B cell (primary cell): ENCODE measurements at regions not wholly inside any gene's neighbourhood (a gene's known extent, or its start where the extent isn't known, plus 50 kb on each side); places are given as distances from the start of the nearest gene placed in this dataset.

Experiments used
- ATAC-seq: fragments of 200-7000 bp; cut with Tn5 transposase; one replicate; pipeline ENCODE4 v1.10.0; 2021; ENCODE audit warnings: low read depth, mild to moderate bottlenecking, moderate number of reproducible peaks, moderate library complexity
- CTCF ChIA-PET: fragments of 350-600 bp; sonication (Branson Sonifier 250); formaldehyde crosslinking; loops from one replicate; lab custom pipeline; 2021; ENCODE audit warnings: antibody characterized with exemption, inconsistent platforms; lab: Charles Lee
- POLR2A ChIA-PET: fragments of 350-600 bp; sonication (Branson Sonifier 250); formaldehyde crosslinking; loops from one replicate; lab custom pipeline; 2021; ENCODE audit warnings: antibody characterized with exemption; lab: Charles Lee
- DNase-seq: peaks from one replicate; pipeline ENCODE4 v3.0.0; 2013
- H2AFZ ChIP-seq: 2 replicates; pipeline ENCODE4 v1.6.1; 2012; ENCODE audit warnings: mild to moderate bottlenecking, low read depth, low read length; ENCODE audit not compliant: insufficient read depth, poor library complexity, severe bottlenecking
- H3K27ac ChIP-seq, 2 donors: 1 replicate in 1 of 2; 2 replicates in 1 of 2; pipeline ENCODE4 v1.5.1; 2012 to 2013; ENCODE audit warnings: low read length in 2 of 2, mild to moderate bottlenecking in 2 of 2, moderate library complexity in 1 of 2
- H3K27me3 ChIP-seq, 4 experiments: fragments of 200-600 bp in 1 of 4; sonication (generic) in 1 of 4; replicated peaks in 1 of 4; 1 replicate in 2 of 4; 2 replicates in 2 of 4; pipeline versions ENCODE4 v1.6.1 to v1.7.0; 2013 to 2016; ENCODE audit warnings: low read length in 3 of 4, mild to moderate bottlenecking in 2 of 4, mixed read lengths in 1 of 4, moderate library complexity in 1 of 4; ENCODE audit not compliant: insufficient read depth in 4 of 4, control insufficient read depth in 3 of 4; ENCODE audit errors: control extremely low read depth in 1 of 4
- H3K36me3 ChIP-seq, 2 experiments: replicated peaks in 1 of 2; 1 replicate in 1 of 2; 2 replicates in 1 of 2; pipeline versions ENCODE4 v1.6.1 to v1.7.1; 2013; ENCODE audit warnings: low read length in 1 of 2; ENCODE audit not compliant: insufficient read depth in 2 of 2, control insufficient read depth in 1 of 2; ENCODE audit errors: control extremely low read depth in 1 of 2, extremely low read depth in 1 of 2
- H3K4me1 ChIP-seq, 2 donors: fragments of 200-600 bp in 1 of 2; sonication (generic) in 1 of 2; 1 replicate in 1 of 2; 2 replicates in 1 of 2; pipeline versions ENCODE4 v1.5.1 to v1.6.1; 2013 to 2017; ENCODE audit warnings: low read length in 2 of 2; ENCODE audit not compliant: control insufficient read depth in 2 of 2, insufficient read depth in 2 of 2
- H3K4me2 ChIP-seq: replicated peaks from 2 replicates; pipeline ENCODE3; 2012; ENCODE audit warnings: mild to moderate bottlenecking, low read depth, low read length; ENCODE audit not compliant: poor library complexity, severe bottlenecking
- H3K4me3 ChIP-seq, 5 experiments: fragments of 200-600 bp in 1 of 5; sonication (generic) in 1 of 5; 1 replicate in 3 of 5; 2 replicates in 2 of 5; pipeline versions ENCODE4 v1.5.1 to v1.7.0; 2011 to 2016; ENCODE audit warnings: low read length in 4 of 5, mild to moderate bottlenecking in 4 of 5, low read depth in 2 of 5, control low read depth in 1 of 5, moderate library complexity in 1 of 5; ENCODE audit not compliant: insufficient read depth in 1 of 5; ENCODE audit errors: control extremely low read depth in 1 of 5, extremely low read depth in 1 of 5
- H3K79me2 ChIP-seq: fragments of 200-600 bp; sonication (generic); one replicate; pipeline ENCODE4 v1.6.0; 2016; ENCODE audit warnings: low read length; ENCODE audit not compliant: control insufficient read depth, insufficient read depth
- H3K9ac ChIP-seq: fragments of 200-600 bp; sonication (generic); 2 replicates; pipeline ENCODE4 v1.6.1; 2017; ENCODE audit warnings: mild to moderate bottlenecking, low read length, moderate library complexity
- H3K9me3 ChIP-seq, 3 donors: one replicate each; pipeline versions ENCODE4 v1.6.1 to v1.7.1; 2013; ENCODE audit warnings: low read length in 2 of 3; ENCODE audit not compliant: control insufficient read depth in 2 of 3, insufficient read depth in 1 of 3; ENCODE audit errors: control extremely low read depth in 1 of 3
- H4K20me1 ChIP-seq: 2 replicates; pipeline ENCODE4 v1.6.0; 2012; ENCODE audit warnings: mild to moderate bottlenecking, low read length; ENCODE audit not compliant: insufficient read depth, control insufficient read depth, poor library complexity, severe bottlenecking
- H3K27ac Mint-ChIP-seq: one replicate; pipeline ENCODE4 v1.8.0; 2021; ENCODE audit warnings: mixed read lengths
- H3K27me3 Mint-ChIP-seq: one replicate; pipeline ENCODE4 v1.8.0; 2021; ENCODE audit warnings: mixed read lengths
- H3K4me1 Mint-ChIP-seq: one replicate; pipeline ENCODE4 v1.8.0; 2021; ENCODE audit warnings: mixed read lengths
- H3K4me3 Mint-ChIP-seq: one replicate; pipeline ENCODE4 v1.8.0; 2021; ENCODE audit warnings: mixed read lengths
- H3K9me3 Mint-ChIP-seq: one replicate; pipeline ENCODE4 v1.8.0; 2022; ENCODE audit warnings: mixed read lengths; ENCODE audit not compliant: insufficient read depth
- EZH2 ChIP-seq: IDR thresholded peaks from 2 replicates; pipeline ENCODE4 v1.6.1; 2012; ENCODE audit warnings: borderline replicate concordance, low read depth, mild to moderate bottlenecking, moderate library complexity, low read length; ENCODE audit not compliant: insufficient read depth, poor library complexity, severe bottlenecking
- WGBS: methylation state at CpG from one replicate; pipeline ENCODE4 v1.1.5; 2013; ENCODE audit warnings: missing lambda C conversion rate; ENCODE audit not compliant: insufficient coverage; 5-methylcytosine and 5-hydroxymethylcytosine counted together
- intact Hi-C: fragments of 100-400 bp; cut with micrococcal nuclease; formaldehyde crosslinking; loops from one replicate; pipeline ENCODE4 v1.10.0; 2022
- TF ChIP-seq, protein P1 (sequence below): fragments of 200-600 bp; IDR thresholded peaks from one replicate; pipeline ENCODE4 v1.8.0; 2022; ENCODE audit warnings: antibody characterized with exemption, mild to moderate bottlenecking

DNA sequence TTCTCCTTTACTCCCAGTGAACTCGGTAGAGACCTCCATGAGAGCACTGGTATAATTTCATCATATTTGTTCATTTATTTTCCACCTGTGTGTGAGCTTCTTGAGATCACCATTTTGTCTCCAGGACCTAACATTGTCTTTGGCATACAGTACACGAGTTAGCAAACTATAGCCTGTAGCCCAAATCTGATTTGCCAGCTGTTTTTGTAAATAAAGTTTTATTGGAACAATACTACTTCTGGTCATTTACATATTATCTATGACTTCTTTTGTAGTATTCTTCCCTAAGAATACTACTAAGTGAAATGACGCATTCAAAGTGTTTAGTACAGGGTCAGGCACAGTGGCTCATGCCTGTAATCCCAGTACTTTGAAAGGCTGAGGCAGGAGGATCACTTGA lies 449.5 kb downstream of the PLPP3 start:
- Histone ChIP-seq H3K36me3 (no peaks in the 10 kb centered on the region), H3K4me2 (no peak overlapping the region), H3K9me3 (no peaks in the 10 kb centered on the region), H2AFZ (no peak overlapping the region), H3K4me3 (no peak overlapping the region), H3K4me1 (peaks cover 10 to 15% of the 10 kb centered on the region in 2 donors), H3K27me3 (no peaks in the 10 kb centered on the region), H4K20me1 (no peaks in the 10 kb centered on the region), H3K27ac (no peak overlapping the region), H3K79me2 (no peaks in the 10 kb centered on the region), H3K9ac (no peak overlapping the region)
- ATAC-seq (no peak), DNase-seq (no peak)
- Mint-ChIP-seq H3K4me3 (no peak overlapping the region), H3K27ac (no peak overlapping the region), H3K4me1 (peaks cover 28% of the 10 kb centered on the region), H3K27me3 (peaks cover 9% of the 10 kb centered on the region), H3K9me3 (no peaks in the 10 kb centered on the region)
- intact Hi-C loops = no loop called here
- TF ChIP-seq, protein P1, sequence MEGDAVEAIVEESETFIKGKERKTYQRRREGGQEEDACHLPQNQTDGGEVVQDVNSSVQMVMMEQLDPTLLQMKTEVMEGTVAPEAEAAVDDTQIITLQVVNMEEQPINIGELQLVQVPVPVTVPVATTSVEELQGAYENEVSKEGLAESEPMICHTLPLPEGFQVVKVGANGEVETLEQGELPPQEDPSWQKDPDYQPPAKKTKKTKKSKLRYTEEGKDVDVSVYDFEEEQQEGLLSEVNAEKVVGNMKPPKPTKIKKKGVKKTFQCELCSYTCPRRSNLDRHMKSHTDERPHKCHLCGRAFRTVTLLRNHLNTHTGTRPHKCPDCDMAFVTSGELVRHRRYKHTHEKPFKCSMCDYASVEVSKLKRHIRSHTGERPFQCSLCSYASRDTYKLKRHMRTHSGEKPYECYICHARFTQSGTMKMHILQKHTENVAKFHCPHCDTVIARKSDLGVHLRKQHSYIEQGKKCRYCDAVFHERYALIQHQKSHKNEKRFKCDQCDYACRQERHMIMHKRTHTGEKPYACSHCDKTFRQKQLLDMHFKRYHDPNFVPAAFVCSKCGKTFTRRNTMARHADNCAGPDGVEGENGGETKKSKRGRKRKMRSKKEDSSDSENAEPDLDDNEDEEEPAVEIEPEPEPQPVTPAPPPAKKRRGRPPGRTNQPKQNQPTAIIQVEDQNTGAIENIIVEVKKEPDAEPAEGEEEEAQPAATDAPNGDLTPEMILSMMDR = no peak
- no peak for TF ChIP-seq EZH2
- 90% methylated on average over 2 of the region's 3 CpGs for WGBS
- ChIA-PET CTCF (no interaction called here), POLR2A (no interaction called here)

- Histone ChIP-seq H3K36me3 (no peaks in the 10 kb centered on the region), H3K4me1 (no peaks in the 10 kb centered on the region), H3K27me3 (no peaks in the 10 kb centered on the region), H4K20me1 (no peaks in the 10 kb centered on the region), H3K27ac (no peak overlapping the region), H3K4me2 (no peak overlapping the region), H3K9me3 (no peaks in the 10 kb centered on the region), H3K4me3 (no peak overlapping the region), H3K79me2 (no peaks in the 10 kb centered on the region), H3K9ac (no peak overlapping the region), H2AFZ (no peak overlapping the region)
- Mint-ChIP-seq H3K4me3 (no peak overlapping the region), H3K27ac (no peak overlapping the region), H3K27me3 (peaks cover 12% of the 10 kb centered on the region), H3K4me1 (no peaks in the 10 kb centered on the region), H3K9me3 (peaks cover 6% of the 10 kb centered on the region)
- ChIA-PET POLR2A (no interaction called here), CTCF (no interaction called here)
- DNase-seq (no peak), ATAC-seq (no peak)
- 100% methylated on average over 3 of the region's 3 CpGs for WGBS
- intact Hi-C loops = no loop called here
- TF ChIP-seq, protein P1 = no peak
- TF ChIP-seq EZH2 = no peak
Observed at GRCh38 chr1:56125316-56125715, 454.0 kb downstream of the PLPP3 start.
